HEK293 (cell line): ENCODE measurements at regions not wholly inside any gene's neighbourhood (a gene's known extent, or its start where the extent isn't known, plus 50 kb on each side); places are given as distances from the start of the nearest gene placed in this dataset.

ENCODE experiments used
- EGR2 ChIP-seq: fragments of 450-650 bp; formaldehyde crosslinking; IDR thresholded peaks from 2 replicates; pipeline ENCODE4 v1.5.1; 2016; ENCODE audit warnings: low read depth, missing biosample characterization, missing genetic modification characterization
- FEZF1 ChIP-seq: fragments of 450-650 bp; formaldehyde crosslinking; IDR thresholded peaks from 2 replicates; pipeline ENCODE4 v1.5.1; 2016; ENCODE audit warnings: missing biosample characterization, missing genetic modification characterization
- GLIS2 ChIP-seq: fragments of 450-650 bp; formaldehyde crosslinking; IDR thresholded peaks from 2 replicates; pipeline ENCODE4 v1.5.1; 2016; ENCODE audit warnings: missing biosample characterization, missing genetic modification characterization
- KLF10 ChIP-seq: fragments of 450-650 bp; IDR thresholded peaks from 2 replicates; pipeline ENCODE4 v1.5.1; 2018; ENCODE audit warnings: missing biosample characterization, mild to moderate bottlenecking, missing genetic modification characterization
- KLF7 ChIP-seq: fragments of 450-650 bp; formaldehyde crosslinking; IDR thresholded peaks from 2 replicates; pipeline ENCODE4 v1.5.1; 2016; ENCODE audit warnings: missing biosample characterization, missing genetic modification characterization, borderline replicate concordance
- OSR2 ChIP-seq: fragments of 450-650 bp; formaldehyde crosslinking; IDR thresholded peaks from 2 replicates; pipeline ENCODE4 v1.5.1; 2016; ENCODE audit warnings: missing biosample characterization, missing genetic modification characterization
- SALL2 ChIP-seq: fragments of 450-650 bp; formaldehyde crosslinking; IDR thresholded peaks from 2 replicates; pipeline ENCODE4 v1.5.0; 2017; ENCODE audit warnings: missing biosample characterization, mild to moderate bottlenecking, missing genetic modification characterization, borderline replicate concordance
- SCRT1 ChIP-seq: fragments of 450-650 bp; formaldehyde crosslinking; IDR thresholded peaks from 2 replicates; pipeline ENCODE4 v1.5.1; 2016; ENCODE audit warnings: missing biosample characterization, missing genetic modification characterization, borderline replicate concordance
- SCRT2 ChIP-seq: fragments of 450-650 bp; formaldehyde crosslinking; IDR thresholded peaks from 2 replicates; pipeline ENCODE4 v1.5.1; 2016; ENCODE audit warnings: missing biosample characterization, missing genetic modification characterization
- YY1 ChIP-seq: fragments of 450-650 bp; formaldehyde crosslinking; IDR thresholded peaks from 2 replicates; pipeline ENCODE4 v1.5.1; 2018; ENCODE audit warnings: missing biosample characterization, missing genetic modification characterization
- ZNF138 ChIP-seq: fragments of 450-650 bp; formaldehyde crosslinking; IDR thresholded peaks from 2 replicates; pipeline ENCODE4 v1.5.1; 2016; ENCODE audit warnings: missing biosample characterization, missing genetic modification characterization, borderline replicate concordance
- ZNF146 ChIP-seq: fragments of 450-650 bp; formaldehyde crosslinking; IDR thresholded peaks from 2 replicates; pipeline ENCODE4 v1.5.1; 2016; ENCODE audit warnings: missing biosample characterization, missing genetic modification characterization
- ZNF148 ChIP-seq: fragments of 450-650 bp; formaldehyde crosslinking; IDR thresholded peaks from 2 replicates; pipeline ENCODE4 v1.5.0; 2017; ENCODE audit warnings: missing biosample characterization, missing genetic modification characterization, borderline replicate concordance
- ZNF16 ChIP-seq: fragments of 450-650 bp; formaldehyde crosslinking; IDR thresholded peaks from 2 replicates; pipeline ENCODE4 v1.5.1; 2016; ENCODE audit warnings: low read depth, missing biosample characterization, missing genetic modification characterization
- ZNF211 ChIP-seq: fragments of 450-650 bp; formaldehyde crosslinking; IDR thresholded peaks from 2 replicates; pipeline ENCODE4 v1.5.1; 2016; ENCODE audit warnings: low read depth, missing biosample characterization, missing genetic modification characterization
- ZNF341 ChIP-seq: fragments of 450-650 bp; formaldehyde crosslinking; IDR thresholded peaks from 2 replicates; pipeline ENCODE4; 2016; ENCODE audit warnings: low read depth, missing biosample characterization, missing genetic modification characterization
- ZNF488 ChIP-seq: fragments of 450-650 bp; formaldehyde crosslinking; IDR thresholded peaks from 2 replicates; pipeline ENCODE4 v1.5.1; 2016; ENCODE audit warnings: missing biosample characterization, missing genetic modification characterization
- ZNF501 ChIP-seq: fragments of 450-650 bp; formaldehyde crosslinking; IDR thresholded peaks from 2 replicates; pipeline ENCODE4 v1.5.1; 2016; ENCODE audit warnings: missing biosample characterization, missing genetic modification characterization
- ZNF510 ChIP-seq: fragments of 450-650 bp; formaldehyde crosslinking; IDR thresholded peaks from 2 replicates; pipeline ENCODE4 v1.5.1; 2018; ENCODE audit warnings: mild to moderate bottlenecking, missing genetic modification characterization, missing biosample characterization; ENCODE audit not compliant: insufficient replicate concordance
- ZNF514 ChIP-seq: fragments of 450-650 bp; formaldehyde crosslinking; IDR thresholded peaks from 2 replicates; pipeline ENCODE4 v1.5.1; 2016; ENCODE audit warnings: missing biosample characterization, missing genetic modification characterization
- ZNF596 ChIP-seq: fragments of 450-650 bp; IDR thresholded peaks from 2 replicates; pipeline ENCODE4 v1.5.0; 2018; ENCODE audit warnings: missing biosample characterization, mild to moderate bottlenecking, missing genetic modification characterization, moderate library complexity
- ZNF701 ChIP-seq: fragments of 450-650 bp; formaldehyde crosslinking; IDR thresholded peaks from 2 replicates; pipeline ENCODE4 v1.5.1; 2016; ENCODE audit warnings: missing biosample characterization, missing genetic modification characterization
- ZNF704 ChIP-seq: fragments of 450-650 bp; formaldehyde crosslinking; IDR thresholded peaks from 2 replicates; pipeline ENCODE4 v1.5.1; 2016; ENCODE audit warnings: missing biosample characterization, missing genetic modification characterization
- ZNF837 ChIP-seq: fragments of 450-650 bp; formaldehyde crosslinking; IDR thresholded peaks from 2 replicates; pipeline ENCODE4 v1.5.1; 2016; ENCODE audit warnings: missing biosample characterization, missing genetic modification characterization
- ZSCAN23 ChIP-seq: fragments of 450-650 bp; formaldehyde crosslinking; IDR thresholded peaks from 2 replicates; pipeline ENCODE4 v1.5.1; 2016; ENCODE audit warnings: missing biosample characterization, missing genetic modification characterization
- TF ChIP-seq, protein P1 (sequence below): fragments of 450-650 bp; formaldehyde crosslinking; conservative IDR thresholded peaks from 2 replicates; pipeline ENCODE4 v1.5.1; 2016; ENCODE audit warnings: low read depth, missing biosample characterization, missing genetic modification characterization
- TF ChIP-seq, protein P2 (sequence below): fragments of 450-650 bp; formaldehyde crosslinking; IDR thresholded peaks from 2 replicates; pipeline ENCODE4; 2016; ENCODE audit warnings: missing biosample characterization, missing genetic modification characterization
- TF ChIP-seq, protein P3 (sequence below): fragments of 450-650 bp; formaldehyde crosslinking; IDR thresholded peaks from 2 replicates; pipeline ENCODE4 v1.5.1; 2016; ENCODE audit warnings: missing biosample characterization, missing genetic modification characterization, low read depth
- TF ChIP-seq, protein P4 (sequence below): fragments of 450-650 bp; formaldehyde crosslinking; IDR thresholded peaks from 2 replicates; pipeline ENCODE4 v1.5.1; 2017; ENCODE audit warnings: missing biosample characterization, missing genetic modification characterization

- TF ChIP-seq, protein P1, sequence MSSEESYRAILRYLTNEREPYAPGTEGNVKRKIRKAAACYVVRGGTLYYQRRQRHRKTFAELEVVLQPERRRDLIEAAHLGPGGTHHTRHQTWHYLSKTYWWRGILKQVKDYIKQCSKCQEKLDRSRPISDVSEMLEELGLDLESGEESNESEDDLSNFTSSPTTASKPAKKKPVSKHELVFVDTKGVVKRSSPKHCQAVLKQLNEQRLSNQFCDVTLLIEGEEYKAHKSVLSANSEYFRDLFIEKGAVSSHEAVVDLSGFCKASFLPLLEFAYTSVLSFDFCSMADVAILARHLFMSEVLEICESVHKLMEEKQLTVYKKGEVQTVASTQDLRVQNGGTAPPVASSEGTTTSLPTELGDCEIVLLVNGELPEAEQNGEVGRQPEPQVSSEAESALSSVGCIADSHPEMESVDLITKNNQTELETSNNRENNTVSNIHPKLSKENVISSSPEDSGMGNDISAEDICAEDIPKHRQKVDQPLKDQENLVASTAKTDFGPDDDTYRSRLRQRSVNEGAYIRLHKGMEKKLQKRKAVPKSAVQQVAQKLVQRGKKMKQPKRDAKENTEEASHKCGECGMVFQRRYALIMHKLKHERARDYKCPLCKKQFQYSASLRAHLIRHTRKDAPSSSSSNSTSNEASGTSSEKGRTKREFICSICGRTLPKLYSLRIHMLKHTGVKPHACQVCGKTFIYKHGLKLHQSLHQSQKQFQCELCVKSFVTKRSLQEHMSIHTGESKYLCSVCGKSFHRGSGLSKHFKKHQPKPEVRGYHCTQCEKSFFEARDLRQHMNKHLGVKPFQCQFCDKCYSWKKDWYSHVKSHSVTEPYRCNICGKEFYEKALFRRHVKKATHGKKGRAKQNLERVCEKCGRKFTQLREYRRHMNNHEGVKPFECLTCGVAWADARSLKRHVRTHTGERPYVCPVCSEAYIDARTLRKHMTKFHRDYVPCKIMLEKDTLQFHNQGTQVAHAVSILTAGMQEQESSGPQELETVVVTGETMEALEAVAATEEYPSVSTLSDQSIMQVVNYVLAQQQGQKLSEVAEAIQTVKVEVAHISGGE (tag by site-specific recombination) = no peak
- TF ChIP-seq ZNF704 (tag by site-specific recombination) (no peak), KLF7 (tag by site-specific recombination) (no peak), ZNF148 (tag by site-specific recombination) (no peak), KLF10 (tag by site-specific recombination) (no peak), SALL2 (tag by site-specific recombination) (no peak), OSR2 (0 out of 2 replicates have a peak, but pooled peaks have one; percentile 12), SCRT2 (tag by site-specific recombination) (no peak), ZNF837 (no peak), ZSCAN23 (tag by site-specific recombination) (no peak), ZNF341 (tag by site-specific recombination) (no peak), GLIS2 (tag by site-specific recombination) (no peak), ZNF514 (no peak), ZNF510 (tag by site-specific recombination) (no peak), ZNF138 (tag by site-specific recombination) (no peak), ZNF501 (no peak), ZNF596 (tag by site-specific recombination) (no peak), ZNF211 (no peak), YY1 (tag by site-specific recombination) (no peak), SCRT1 (tag by site-specific recombination) (no peak), EGR2 (no peak), ZNF488 (tag by site-specific recombination) (no peak), ZNF701 (tag by site-specific recombination) (no peak), FEZF1 (tag by site-specific recombination) (0 out of 2 replicates have a peak, but pooled peaks have one; percentile 12), ZNF146 (no peak), ZNF16 (tag by site-specific recombination) (no peak)
- TF ChIP-seq, protein P2, sequence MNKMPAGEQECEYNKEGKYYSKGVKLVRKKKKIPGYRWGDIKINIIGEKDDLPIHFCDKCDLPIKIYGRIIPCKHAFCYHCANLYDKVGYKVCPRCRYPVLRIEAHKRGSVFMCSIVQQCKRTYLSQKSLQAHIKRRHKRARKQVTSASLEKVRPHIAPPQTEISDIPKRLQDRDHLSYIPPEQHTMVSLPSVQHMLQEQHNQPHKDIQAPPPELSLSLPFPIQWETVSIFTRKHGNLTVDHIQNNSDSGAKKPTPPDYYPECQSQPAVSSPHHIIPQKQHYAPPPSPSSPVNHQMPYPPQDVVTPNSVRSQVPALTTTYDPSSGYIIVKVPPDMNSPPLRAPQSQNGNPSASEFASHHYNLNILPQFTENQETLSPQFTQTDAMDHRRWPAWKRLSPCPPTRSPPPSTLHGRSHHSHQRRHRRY = no peak
- TF ChIP-seq, protein P3, sequence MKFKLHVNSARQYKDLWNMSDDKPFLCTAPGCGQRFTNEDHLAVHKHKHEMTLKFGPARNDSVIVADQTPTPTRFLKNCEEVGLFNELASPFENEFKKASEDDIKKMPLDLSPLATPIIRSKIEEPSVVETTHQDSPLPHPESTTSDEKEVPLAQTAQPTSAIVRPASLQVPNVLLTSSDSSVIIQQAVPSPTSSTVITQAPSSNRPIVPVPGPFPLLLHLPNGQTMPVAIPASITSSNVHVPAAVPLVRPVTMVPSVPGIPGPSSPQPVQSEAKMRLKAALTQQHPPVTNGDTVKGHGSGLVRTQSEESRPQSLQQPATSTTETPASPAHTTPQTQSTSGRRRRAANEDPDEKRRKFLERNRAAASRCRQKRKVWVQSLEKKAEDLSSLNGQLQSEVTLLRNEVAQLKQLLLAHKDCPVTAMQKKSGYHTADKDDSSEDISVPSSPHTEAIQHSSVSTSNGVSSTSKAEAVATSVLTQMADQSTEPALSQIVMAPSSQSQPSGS (tag by site-specific recombination) = no peak
- TF ChIP-seq, protein P4, sequence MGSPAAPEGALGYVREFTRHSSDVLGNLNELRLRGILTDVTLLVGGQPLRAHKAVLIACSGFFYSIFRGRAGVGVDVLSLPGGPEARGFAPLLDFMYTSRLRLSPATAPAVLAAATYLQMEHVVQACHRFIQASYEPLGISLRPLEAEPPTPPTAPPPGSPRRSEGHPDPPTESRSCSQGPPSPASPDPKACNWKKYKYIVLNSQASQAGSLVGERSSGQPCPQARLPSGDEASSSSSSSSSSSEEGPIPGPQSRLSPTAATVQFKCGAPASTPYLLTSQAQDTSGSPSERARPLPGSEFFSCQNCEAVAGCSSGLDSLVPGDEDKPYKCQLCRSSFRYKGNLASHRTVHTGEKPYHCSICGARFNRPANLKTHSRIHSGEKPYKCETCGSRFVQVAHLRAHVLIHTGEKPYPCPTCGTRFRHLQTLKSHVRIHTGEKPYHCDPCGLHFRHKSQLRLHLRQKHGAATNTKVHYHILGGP = no peak
These were observed 273.1 kb upstream of the RGS6 start (continued) for GRCh38 chr14:71659159-71659558.
